ENCODE measurements at regions not wholly inside any gene's neighbourhood (a gene's known extent, or its start where the extent isn't known, plus 50 kb on each side); places are given as distances from the start of the nearest gene placed in this dataset.

GRCh38 chrX:124229374-124229773 is 103.1 kb upstream of the TEX13D start:
- DNase-seq (ENCODE audit: low read depth) = no peak
- FAIRE-seq = no peak
- Histone ChIP-seq H3K36me3 (ENCODE audit: control insufficient read depth, insufficient read depth, low read length) (no peaks in the 10 kb centered on the region), H3K27me3 (ENCODE audit: control insufficient read depth, insufficient read depth, low read length) (no peaks in the 10 kb centered on the region), H3K4me3 (ENCODE audit: low read depth, low read length) (no peak overlapping the region)
- no peak for TF ChIP-seq CTCF (IDR thresholded peaks at IDR 0.05; ENCODE audit: insufficient read depth, low read length, severe bottlenecking)

- TF ChIP-seq CTCF (IDR thresholded peaks at IDR 0.05; ENCODE audit: insufficient read depth, low read length, severe bottlenecking) = no peak
- H3K36me3 ChIP-seq (ENCODE audit: control insufficient read depth, insufficient read depth, low read length) = no peaks in the 10 kb centered on the region
- FAIRE-seq = no peak
- no peak for DNase-seq (ENCODE audit: low read depth)
- no peaks in the 10 kb centered on the region for H3K27me3 ChIP-seq (ENCODE audit: control insufficient read depth, insufficient read depth, low read length)
- H3K4me3 ChIP-seq (ENCODE audit: low read depth, low read length) = no peak overlapping the region
Observed at GRCh38 chrX:124230655-124231450, 101.6 kb upstream of the TEX13D start.

GRCh38 chrX:124231451-124231759 is 101.1 kb upstream of the TEX13D start:
- H3K4me3 ChIP-seq (ENCODE audit: low read depth, low read length) = no peak overlapping the region
- DNase-seq (ENCODE audit: low read depth) (no peak), FAIRE-seq (no peak)
- no peak for TF ChIP-seq CTCF (IDR thresholded peaks at IDR 0.05; ENCODE audit: insufficient read depth, low read length, severe bottlenecking)
- no peaks in the 10 kb centered on the region for H3K36me3 ChIP-seq (ENCODE audit: control insufficient read depth, insufficient read depth, low read length)
- no peaks in the 10 kb centered on the region for H3K27me3 ChIP-seq (ENCODE audit: control insufficient read depth, insufficient read depth, low read length)

GRCh38 chrX:124232523-124233201 is 99.8 kb upstream of the TEX13D start:
- Histone ChIP-seq H3K4me3 (ENCODE audit: low read depth, low read length) (no peak overlapping the region), H3K36me3 (ENCODE audit: control insufficient read depth, insufficient read depth, low read length) (no peaks in the 10 kb centered on the region), H3K27me3 (ENCODE audit: control insufficient read depth, insufficient read depth, low read length) (no peaks in the 10 kb centered on the region)
- DNase-seq (ENCODE audit: low read depth) (peak; percentile 60), FAIRE-seq (no peak)
- no peak for TF ChIP-seq CTCF (IDR thresholded peaks at IDR 0.05; ENCODE audit: insufficient read depth, low read length, severe bottlenecking)

- no peak for FAIRE-seq
- no peaks in the 10 kb centered on the region for H3K27me3 ChIP-seq (ENCODE audit: control insufficient read depth, insufficient read depth, low read length)
- H3K4me3 ChIP-seq (ENCODE audit: low read depth, low read length) = no peak overlapping the region
- no peak for DNase-seq (ENCODE audit: low read depth)
- no peak for TF ChIP-seq CTCF (IDR thresholded peaks at IDR 0.05; ENCODE audit: insufficient read depth, low read length, severe bottlenecking)
- no peaks in the 10 kb centered on the region for H3K36me3 ChIP-seq (ENCODE audit: control insufficient read depth, insufficient read depth, low read length)
Observed at GRCh38 chrX:124234348-124234747, 98.1 kb upstream of the TEX13D start.

Measured in bronchial epithelial cell (primary cell).